ENCODE measurements at regions not wholly inside any gene's neighbourhood (a gene's known extent, or its start where the extent isn't known, plus 50 kb on each side); places are given as distances from the start of the nearest gene placed in this dataset.

DNA sequence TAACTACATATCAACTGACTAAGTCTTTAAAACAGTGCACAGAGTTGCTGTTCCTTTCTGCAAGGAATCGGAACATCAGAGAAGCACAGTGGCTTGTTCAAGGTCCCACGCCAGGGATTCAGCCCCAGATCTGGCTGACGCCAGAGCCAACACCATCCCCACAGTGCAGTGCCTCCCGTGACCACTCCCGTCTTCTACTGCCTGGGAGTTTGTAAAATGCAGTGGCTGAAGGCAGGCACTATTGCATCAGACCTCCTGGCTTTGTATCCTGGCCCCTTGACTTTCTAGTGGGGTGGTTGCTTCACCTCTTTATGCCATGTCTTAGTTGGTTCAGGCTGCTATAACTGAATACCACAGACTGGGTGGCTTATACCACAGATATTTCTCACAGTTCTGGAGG, 131.0 kb downstream of the NSG2 start:
- TF ChIP-seq TAF1 (conservative IDR thresholded peaks at IDR 0.05) = no peak
- no peak for TF ChIP-seq CTCF (IDR thresholded peaks at IDR 0.05; ENCODE audit: low read depth, low read length, missing input control)
- no peak for TF ChIP-seq YY1 (IDR thresholded peaks at IDR 0.05)
- TF ChIP-seq, protein P1, sequence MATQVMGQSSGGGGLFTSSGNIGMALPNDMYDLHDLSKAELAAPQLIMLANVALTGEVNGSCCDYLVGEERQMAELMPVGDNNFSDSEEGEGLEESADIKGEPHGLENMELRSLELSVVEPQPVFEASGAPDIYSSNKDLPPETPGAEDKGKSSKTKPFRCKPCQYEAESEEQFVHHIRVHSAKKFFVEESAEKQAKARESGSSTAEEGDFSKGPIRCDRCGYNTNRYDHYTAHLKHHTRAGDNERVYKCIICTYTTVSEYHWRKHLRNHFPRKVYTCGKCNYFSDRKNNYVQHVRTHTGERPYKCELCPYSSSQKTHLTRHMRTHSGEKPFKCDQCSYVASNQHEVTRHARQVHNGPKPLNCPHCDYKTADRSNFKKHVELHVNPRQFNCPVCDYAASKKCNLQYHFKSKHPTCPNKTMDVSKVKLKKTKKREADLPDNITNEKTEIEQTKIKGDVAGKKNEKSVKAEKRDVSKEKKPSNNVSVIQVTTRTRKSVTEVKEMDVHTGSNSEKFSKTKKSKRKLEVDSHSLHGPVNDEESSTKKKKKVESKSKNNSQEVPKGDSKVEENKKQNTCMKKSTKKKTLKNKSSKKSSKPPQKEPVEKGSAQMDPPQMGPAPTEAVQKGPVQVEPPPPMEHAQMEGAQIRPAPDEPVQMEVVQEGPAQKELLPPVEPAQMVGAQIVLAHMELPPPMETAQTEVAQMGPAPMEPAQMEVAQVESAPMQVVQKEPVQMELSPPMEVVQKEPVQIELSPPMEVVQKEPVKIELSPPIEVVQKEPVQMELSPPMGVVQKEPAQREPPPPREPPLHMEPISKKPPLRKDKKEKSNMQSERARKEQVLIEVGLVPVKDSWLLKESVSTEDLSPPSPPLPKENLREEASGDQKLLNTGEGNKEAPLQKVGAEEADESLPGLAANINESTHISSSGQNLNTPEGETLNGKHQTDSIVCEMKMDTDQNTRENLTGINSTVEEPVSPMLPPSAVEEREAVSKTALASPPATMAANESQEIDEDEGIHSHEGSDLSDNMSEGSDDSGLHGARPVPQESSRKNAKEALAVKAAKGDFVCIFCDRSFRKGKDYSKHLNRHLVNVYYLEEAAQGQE (IDR thresholded peaks at IDR 0.05) = no peak
- TF ChIP-seq EGR1 (IDR thresholded peaks at IDR 0.05; ENCODE audit: low read depth in 2 of 2) = no peak
- no peak for TF ChIP-seq RAD21 (IDR thresholded peaks at IDR 0.05)
- no peak for TF ChIP-seq RXRA (IDR thresholded peaks at IDR 0.05)
- TF ChIP-seq GABPA (IDR thresholded peaks at IDR 0.05 in 1 of 2, conservative IDR thresholded peaks at IDR 0.05 in 1 of 2) = no peak
- TF ChIP-seq, protein P2, sequence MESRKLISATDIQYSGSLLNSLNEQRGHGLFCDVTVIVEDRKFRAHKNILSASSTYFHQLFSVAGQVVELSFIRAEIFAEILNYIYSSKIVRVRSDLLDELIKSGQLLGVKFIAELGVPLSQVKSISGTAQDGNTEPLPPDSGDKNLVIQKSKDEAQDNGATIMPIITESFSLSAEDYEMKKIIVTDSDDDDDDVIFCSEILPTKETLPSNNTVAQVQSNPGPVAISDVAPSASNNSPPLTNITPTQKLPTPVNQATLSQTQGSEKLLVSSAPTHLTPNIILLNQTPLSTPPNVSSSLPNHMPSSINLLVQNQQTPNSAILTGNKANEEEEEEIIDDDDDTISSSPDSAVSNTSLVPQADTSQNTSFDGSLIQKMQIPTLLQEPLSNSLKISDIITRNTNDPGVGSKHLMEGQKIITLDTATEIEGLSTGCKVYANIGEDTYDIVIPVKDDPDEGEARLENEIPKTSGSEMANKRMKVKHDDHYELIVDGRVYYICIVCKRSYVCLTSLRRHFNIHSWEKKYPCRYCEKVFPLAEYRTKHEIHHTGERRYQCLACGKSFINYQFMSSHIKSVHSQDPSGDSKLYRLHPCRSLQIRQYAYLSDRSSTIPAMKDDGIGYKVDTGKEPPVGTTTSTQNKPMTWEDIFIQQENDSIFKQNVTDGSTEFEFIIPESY (IDR thresholded peaks at IDR 0.05) = no peak
- TF ChIP-seq HNF4A (conservative IDR thresholded peaks at IDR 0.05) = no peak
- no peak for TF ChIP-seq ATF3 (IDR thresholded peaks at IDR 0.05)
- TF ChIP-seq, protein P3, sequence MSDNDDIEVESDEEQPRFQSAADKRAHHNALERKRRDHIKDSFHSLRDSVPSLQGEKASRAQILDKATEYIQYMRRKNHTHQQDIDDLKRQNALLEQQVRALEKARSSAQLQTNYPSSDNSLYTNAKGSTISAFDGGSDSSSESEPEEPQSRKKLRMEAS (IDR thresholded peaks at IDR 0.05) = no peak
- TF ChIP-seq SP1 (IDR thresholded peaks at IDR 0.05) = no peak
